ENCODE measurements at regions not wholly inside any gene's neighbourhood (a gene's known extent, or its start where the extent isn't known, plus 50 kb on each side); places are given as distances from the start of the nearest gene placed in this dataset.

GRCh38 chr11:79546351-79546750, 105.5 kb upstream of the TENM4 start:
- H3K36me3 Mint-ChIP-seq (ENCODE audit: low read depth) = no peaks in the 10 kb centered on the region
- no peak for DNase-seq
- no peak for TF ChIP-seq CTCF (IDR thresholded peaks at IDR 0.05)
- no peaks in the 10 kb centered on the region for H3K27me3 Mint-ChIP-seq (ENCODE audit: low read depth, poor library complexity)
- peaks cover 11% of the 10 kb centered on the region for H3K4me1 Mint-ChIP-seq
- no peak overlapping the region for H3K27ac Mint-ChIP-seq
- H3K9me3 Mint-ChIP-seq = no peaks in the 10 kb centered on the region
- H3K4me3 Mint-ChIP-seq = no peak overlapping the region

GRCh38 chr11:79544361-79544760, 103.5 kb upstream of the TENM4 start:
- H3K4me3 Mint-ChIP-seq = no peak overlapping the region
- no peaks in the 10 kb centered on the region for H3K36me3 Mint-ChIP-seq (ENCODE audit: low read depth)
- DNase-seq = no peak
- peaks cover 11% of the 10 kb centered on the region for H3K4me1 Mint-ChIP-seq
- no peaks in the 10 kb centered on the region for H3K27me3 Mint-ChIP-seq (ENCODE audit: low read depth, poor library complexity)
- no peak overlapping the region for H3K27ac Mint-ChIP-seq
- no peaks in the 10 kb centered on the region for H3K9me3 Mint-ChIP-seq
- TF ChIP-seq CTCF (IDR thresholded peaks at IDR 0.05) = no peak

- Mint-ChIP-seq H3K4me1 (peaks cover 11% of the 10 kb centered on the region), H3K27me3 (ENCODE audit: low read depth, poor library complexity) (peaks cover under 1% of the 10 kb centered on the region), H3K9me3 (no peaks in the 10 kb centered on the region), H3K36me3 (ENCODE audit: low read depth) (no peaks in the 10 kb centered on the region), H3K4me3 (no peak overlapping the region), H3K27ac (no peak overlapping the region)
- no peak for DNase-seq
- no peak for TF ChIP-seq CTCF (IDR thresholded peaks at IDR 0.05)
These were observed 102.3 kb upstream of the TENM4 start for GRCh38 chr11:79543101-79543500.

GRCh38 chr11:79541466-79541865, 100.6 kb upstream of the TENM4 start:
- H3K4me1 Mint-ChIP-seq = peaks cover 11% of the 10 kb centered on the region
- no peak for TF ChIP-seq CTCF (IDR thresholded peaks at IDR 0.05)
- no peak overlapping the region for H3K4me3 Mint-ChIP-seq
- no peaks in the 10 kb centered on the region for H3K36me3 Mint-ChIP-seq (ENCODE audit: low read depth)
- no peak overlapping the region for H3K27ac Mint-ChIP-seq
- H3K9me3 Mint-ChIP-seq = no peaks in the 10 kb centered on the region
- DNase-seq = no peak
- peaks cover 8% of the 10 kb centered on the region for H3K27me3 Mint-ChIP-seq (ENCODE audit: low read depth, poor library complexity)

- no peak for TF ChIP-seq CTCF (IDR thresholded peaks at IDR 0.05)
- H3K27me3 Mint-ChIP-seq (ENCODE audit: low read depth, poor library complexity) = peaks cover 8% of the 10 kb centered on the region
- H3K4me3 Mint-ChIP-seq = no peak overlapping the region
- H3K27ac Mint-ChIP-seq = no peak overlapping the region
- DNase-seq = no peak
- H3K9me3 Mint-ChIP-seq = no peaks in the 10 kb centered on the region
- no peaks in the 10 kb centered on the region for H3K36me3 Mint-ChIP-seq (ENCODE audit: low read depth)
- no peaks in the 10 kb centered on the region for H3K4me1 Mint-ChIP-seq
These were observed 97.9 kb upstream of the TENM4 start for GRCh38 chr11:79538775-79539174.

- no peak for TF ChIP-seq CTCF (IDR thresholded peaks at IDR 0.05)
- no peaks in the 10 kb centered on the region for H3K9me3 Mint-ChIP-seq
- no peak for DNase-seq
- H3K4me1 Mint-ChIP-seq = no peaks in the 10 kb centered on the region
- H3K27ac Mint-ChIP-seq = no peak overlapping the region
- peaks cover 8% of the 10 kb centered on the region for H3K27me3 Mint-ChIP-seq (ENCODE audit: low read depth, poor library complexity)
- H3K36me3 Mint-ChIP-seq (ENCODE audit: low read depth) = no peaks in the 10 kb centered on the region
- no peak overlapping the region for H3K4me3 Mint-ChIP-seq
These were observed 95.5 kb upstream of the TENM4 start for GRCh38 chr11:79536155-79536917.

Measured in nephron progenitor cell (in vitro differentiated cells).